H1 (cell line): ENCODE measurements at regions not wholly inside any gene's neighbourhood (a gene's known extent, or its start where the extent isn't known, plus 50 kb on each side); places are given as distances from the start of the nearest gene placed in this dataset.

Experiments
- CTCF ChIA-PET: fragments of 300-600 bp; sonication (Branson Sonifier 250); formaldehyde crosslinking; loops from one replicate; lab custom pipeline; 2021; ENCODE audit not compliant: partially characterized antibody; lab: Charles Lee
- POLR2A ChIA-PET: fragments of 300-600 bp; sonication (Branson Sonifier 250); formaldehyde crosslinking; loops from one replicate; lab custom pipeline; 2021; ENCODE audit warnings: inconsistent platforms; ENCODE audit not compliant: partially characterized antibody; lab: Charles Lee
- DNase-seq, 2 experiments: peaks; one replicate each; pipeline versions ENCODE4 v3.0.0 to v3.0.0-alpha.2; 2010 to 2022; ENCODE audit warnings: low spot score in 2 of 2, low read depth in 1 of 2, mixed read lengths in 1 of 2
- FAIRE-seq: peaks from 2 replicates; lab custom pipeline; 2011; peaks lifted over from hg19 to GRCh38; lab: Jason Lieb, UNC
- H2AFZ ChIP-seq: 2 replicates; pipeline ENCODE4 v1.8.1; 2012; ENCODE audit warnings: low read length, inconsistent platforms
- H2AK5ac ChIP-seq: 2 replicates; pipeline ENCODE4 v1.6.1; 2013; ENCODE audit warnings: low read depth, low read length
- H2BK120ac ChIP-seq: replicated peaks from 2 replicates; pipeline ENCODE3; 2013; ENCODE audit warnings: low read depth, low read length, inconsistent platforms
- H2BK12ac ChIP-seq: 2 replicates; pipeline ENCODE4 v1.6.1; 2013; ENCODE audit warnings: low read depth, low read length
- H2BK15ac ChIP-seq: 2 replicates; pipeline ENCODE4 v1.6.1; 2013; ENCODE audit warnings: low read length
- H2BK20ac ChIP-seq: 2 replicates; pipeline ENCODE4 v1.6.1; 2013; ENCODE audit warnings: low read length
- H2BK5ac ChIP-seq: 2 replicates; pipeline ENCODE4 v1.6.1; 2013; ENCODE audit warnings: low read depth, low read length
- H3K14ac ChIP-seq: 2 replicates; pipeline ENCODE4 v1.6.1; 2013; ENCODE audit warnings: inconsistent platforms; ENCODE audit not compliant: insufficient read length
- H3K18ac ChIP-seq: 2 replicates; pipeline ENCODE4 v1.6.1; 2013; ENCODE audit warnings: low read length; ENCODE audit errors: extremely low read depth
- H3K23ac ChIP-seq: 2 replicates; pipeline ENCODE4 v1.6.1; 2013; ENCODE audit warnings: inconsistent platforms; ENCODE audit not compliant: insufficient read length
- H3K23me2 ChIP-seq: 2 replicates; pipeline ENCODE4 v1.6.1; 2013; ENCODE audit warnings: low read depth, low read length
- H3K27ac ChIP-seq: 2 replicates; pipeline ENCODE4 v1.6.1; 2011; ENCODE audit warnings: low read depth, low read length, inconsistent platforms
- H3K27me3 ChIP-seq, 4 experiments: replicated peaks in 1 of 4; 1 replicate in 1 of 4; 2 replicates in 3 of 4; pipeline versions ENCODE4 v1.6.1 to v1.8.1; 2011 to 2013; ENCODE audit warnings: low read length in 3 of 4, mild to moderate bottlenecking in 3 of 4, inconsistent platforms in 2 of 4, mixed read lengths in 2 of 4, moderate library complexity in 1 of 4; ENCODE audit not compliant: control insufficient read depth in 3 of 4, insufficient read depth in 3 of 4; ENCODE audit errors: extremely low read depth in 1 of 4
- H3K36me3 ChIP-seq, 4 experiments: 2 replicates each; pipeline versions ENCODE4 v1.6.1 to v1.8.1; 2011 to 2013; ENCODE audit warnings: mild to moderate bottlenecking in 4 of 4, low read length in 3 of 4, moderate library complexity in 2 of 4, control low read depth in 1 of 4, inconsistent platforms in 1 of 4; ENCODE audit not compliant: insufficient read depth in 4 of 4, control insufficient read depth in 2 of 4
- H3K4ac ChIP-seq: replicated peaks from 2 replicates; pipeline ENCODE3; 2013; ENCODE audit warnings: low read length, low read depth, mixed read lengths, inconsistent platforms; ENCODE audit not compliant: insufficient read length
- H3K4me1 ChIP-seq, 4 experiments: replicated peaks in 1 of 4; 1 replicate in 1 of 4; 2 replicates in 3 of 4; pipeline versions ENCODE4 v1.6.1 to v1.8.1; 2011 to 2013; ENCODE audit warnings: low read length in 3 of 4, inconsistent platforms in 2 of 4, mixed read lengths in 1 of 4; ENCODE audit not compliant: insufficient read depth in 4 of 4, control insufficient read depth in 3 of 4
- H3K4me2 ChIP-seq, 2 experiments: 2 replicates each; pipeline versions ENCODE4 v1.6.1 to v1.8.1; 2011 to 2013; ENCODE audit warnings: low read depth in 2 of 2, low read length in 2 of 2, control low read depth in 1 of 2, inconsistent platforms in 1 of 2, mild to moderate bottlenecking in 1 of 2; ENCODE audit not compliant: insufficient read depth in 1 of 2
- H3K4me3 ChIP-seq, 4 experiments: fragments of 200-600, 300-600 bp in 1 of 4; sonication (generic), shearing (Covaris generic), sonication (Bioruptor Twin) in 1 of 4; 2 replicates each; pipeline versions ENCODE4 v1.5.1 to v1.8.1; 2011 to 2016; ENCODE audit warnings: low read length in 4 of 4, low read depth in 3 of 4, control low read depth in 2 of 4, inconsistent platforms in 2 of 4, mild to moderate bottlenecking in 2 of 4, mixed read lengths in 1 of 4, moderate library complexity in 1 of 4; ENCODE audit not compliant: insufficient read depth in 2 of 4; ENCODE audit errors: extremely low read depth in 1 of 4
- H3K56ac ChIP-seq: replicated peaks from 2 replicates; pipeline ENCODE3; 2013; ENCODE audit warnings: low read depth, mild to moderate bottlenecking, mixed read lengths, low read length, inconsistent platforms; ENCODE audit not compliant: insufficient read length
- H3K79me1 ChIP-seq: 2 replicates; pipeline ENCODE4 v1.6.1; 2013; ENCODE audit warnings: low read depth, low read length, control low read depth
- H3K79me2 ChIP-seq, 2 experiments: 2 replicates each; pipeline versions ENCODE4 v1.6.1 to v1.8.1; 2012 to 2013; ENCODE audit warnings: low read length in 2 of 2, mild to moderate bottlenecking in 2 of 2, inconsistent platforms in 1 of 2; ENCODE audit not compliant: insufficient read depth in 2 of 2, control insufficient read depth in 1 of 2
- H3K9ac ChIP-seq, 4 experiments: replicated peaks in 1 of 4; 1 replicate in 1 of 4; 2 replicates in 3 of 4; pipeline versions ENCODE4 v1.6.1 to v1.8.1; 2011 to 2013; ENCODE audit warnings: low read depth in 3 of 4, low read length in 3 of 4, control low read depth in 2 of 4, mild to moderate bottlenecking in 2 of 4, moderate library complexity in 2 of 4, inconsistent platforms in 1 of 4; ENCODE audit errors: extremely low read depth in 1 of 4
- H3K9me3 ChIP-seq, 2 experiments: 2 replicates each; pipeline versions ENCODE4 v1.6.1 to v1.8.1; 2012 to 2013; ENCODE audit warnings: mild to moderate bottlenecking in 2 of 2, moderate library complexity in 2 of 2, control low read depth in 1 of 2, inconsistent platforms in 1 of 2, low read depth in 1 of 2, low read length in 1 of 2, mixed read lengths in 1 of 2; ENCODE audit not compliant: insufficient read depth in 2 of 2
- H4K20me1 ChIP-seq, 2 experiments: replicated peaks in 1 of 2; 2 replicates each; pipeline versions ENCODE3 to v1.8.1; 2011 to 2013; ENCODE audit warnings: inconsistent platforms in 2 of 2, low read length in 2 of 2, mild to moderate bottlenecking in 1 of 2; ENCODE audit not compliant: insufficient read depth in 2 of 2, control insufficient read depth in 1 of 2
- H4K5ac ChIP-seq: 2 replicates; pipeline ENCODE4 v1.6.1; 2013; ENCODE audit warnings: low read length, low read depth, mixed read lengths, inconsistent platforms; ENCODE audit not compliant: insufficient read length
- H4K8ac ChIP-seq: 2 replicates; pipeline ENCODE4 v1.8.0; 2013; ENCODE audit warnings: mild to moderate bottlenecking, moderate library complexity, low read length, inconsistent platforms; ENCODE audit not compliant: insufficient read depth; ENCODE audit errors: extremely low read depth
- H4K91ac ChIP-seq: replicated peaks from 2 replicates; pipeline ENCODE3; 2013; ENCODE audit warnings: low read length, mixed read lengths, inconsistent platforms; ENCODE audit not compliant: insufficient read length
- ATF3 ChIP-seq: IDR thresholded peaks from 2 replicates; pipeline ENCODE4 v1.6.1; 2011; ENCODE audit warnings: low read depth, mild to moderate bottlenecking, low read length; ENCODE audit not compliant: insufficient read depth
- BCL11A ChIP-seq, 2 experiments: IDR thresholded peaks; one replicate each; pipeline ENCODE4 v1.6.1; 2011; ENCODE audit warnings: low read depth in 2 of 2, low read length in 2 of 2, mild to moderate bottlenecking in 2 of 2
- EP300 ChIP-seq, 2 experiments: IDR thresholded peaks; 1 replicate in 1 of 2; 2 replicates in 1 of 2; pipeline ENCODE4 v1.6.1; 2011 to 2012; ENCODE audit warnings: low read depth in 2 of 2, low read length in 2 of 2, mild to moderate bottlenecking in 2 of 2, borderline replicate concordance in 1 of 2, inconsistent platforms in 1 of 2, moderate library complexity in 1 of 2
- MAX ChIP-seq: IDR thresholded peaks from 2 replicates; pipeline ENCODE4 v1.6.1; 2012; ENCODE audit warnings: inconsistent platforms
- POLR2A ChIP-seq, 2 experiments: IDR thresholded peaks; 1 replicate in 1 of 2; 2 replicates in 1 of 2; pipeline ENCODE4 v1.6.1; 2011; ENCODE audit warnings: low read depth in 2 of 2, low read length in 2 of 2, mild to moderate bottlenecking in 2 of 2; ENCODE audit errors: control extremely low read depth in 1 of 2
- RNF2 ChIP-seq: fragments of 200-900, 300-1000 bp; sonication (generic); IDR thresholded peaks from 2 replicates; pipeline ENCODE4 v1.7.1; 2016; ENCODE audit warnings: borderline replicate concordance, low read depth, mild to moderate bottlenecking, antibody characterized with exemption, low read length; ENCODE audit not compliant: poor library complexity, severe bottlenecking; ENCODE audit errors: missing control alignments
- WGBS, 2 experiments: shearing (Covaris generic) in 1 of 2; methylation state at CpG; one replicate each; pipeline versions ENCODE4 v1.1.6 to v1.1.7; 2013 to 2015; ENCODE audit warnings: low lambda C conversion rate in 2 of 2, mixed read lengths in 2 of 2, inconsistent platforms in 1 of 2, low coverage in 1 of 2, missing lambda C conversion rate in 1 of 2; ENCODE audit not compliant: insufficient replicate concordance in 2 of 2, insufficient coverage in 1 of 2, insufficient read length in 1 of 2; ENCODE audit errors: extremely low coverage in 1 of 2, missing lambda C conversion rate in 1 of 2; 5-methylcytosine and 5-hydroxymethylcytosine counted together

- no peak overlapping the region for H2BK15ac ChIP-seq
- ChIA-PET CTCF (interaction anchor here (1.3 to 1.5 kb wide), 2 partner anchors 12 to 14 kb away, joined by 5 to 9 read pairs; no protein-coding TSS in a partner anchor), POLR2A (no interaction called here)
- H4K20me1 ChIP-seq: peaks cover 0 to 1% of the 10 kb centered on the region in 2 experiments
- no peaks in the 10 kb centered on the region for H3K79me2 ChIP-seq
- no peak overlapping the region for H4K91ac ChIP-seq
- H3K9ac ChIP-seq: no peak overlapping the region
- no peak overlapping the region for H2BK5ac ChIP-seq
- no peaks in the 10 kb centered on the region for H3K23me2 ChIP-seq
- no peak overlapping the region for H3K4ac ChIP-seq
- no peak overlapping the region for H2BK20ac ChIP-seq
- no peak overlapping the region for H3K27ac ChIP-seq
- no peak overlapping the region for H3K56ac ChIP-seq
- WGBS, 2 experiments: 96% methylated on average over 3 of the region's 3 CpGs; no CpG with 5 or more reads in 1 of the 2 experiments
- H3K9me3 ChIP-seq: no peaks in the 10 kb centered on the region
- H2BK12ac ChIP-seq: no peak overlapping the region
- no peak overlapping the region for H3K23ac ChIP-seq
- no peak overlapping the region for H2AFZ ChIP-seq
- no peak overlapping the region for H3K4me2 ChIP-seq
- H3K27me3 ChIP-seq: no peaks in the 10 kb centered on the region
- FAIRE-seq (no peak), DNase-seq (no peak)
- no peak overlapping the region for H4K8ac ChIP-seq
- no peaks in the 10 kb centered on the region for H3K79me1 ChIP-seq
- no peak overlapping the region for H2BK120ac ChIP-seq
- H3K36me3 ChIP-seq: no peaks in the 10 kb centered on the region
- H3K4me1 ChIP-seq: no peaks in the 10 kb centered on the region
- no peak overlapping the region for H3K14ac ChIP-seq
- no peak overlapping the region for H2AK5ac ChIP-seq
- no peak overlapping the region for H4K5ac ChIP-seq
- no peak overlapping the region for H3K4me3 ChIP-seq
- H3K18ac ChIP-seq: no peak overlapping the region
- TF ChIP-seq POLR2A (IDR thresholded peaks at IDR 0.05; ENCODE audit: control extremely low read depth in 1 of 2, low read depth in 2 of 2, low read length in 2 of 2) (no peak), RNF2 (no peak), MAX (no peak), EP300 (IDR thresholded peaks at IDR 0.05; ENCODE audit: borderline replicate concordance in 1 of 2, low read depth in 2 of 2, low read length in 2 of 2) (no peak), ATF3 (no peak), BCL11A (IDR thresholded peaks at IDR 0.05; ENCODE audit: low read depth in 2 of 2, low read length in 2 of 2) (no peak)
These were observed 167.4 kb downstream of the PRELID2 start for GRCh38 chr5:145667742-145668141.
